GM12873 (cell line): ENCODE measurements at regions not wholly inside any gene's neighbourhood (a gene's known extent, or its start where the extent isn't known, plus 50 kb on each side); places are given as distances from the start of the nearest gene placed in this dataset.

Source experiments
- CTCF ChIP-seq: IDR thresholded peaks from 2 replicates; pipeline ENCODE4 v1.5.1; 2012; ENCODE audit warnings: low read depth, mild to moderate bottlenecking, moderate library complexity, low read length, control low read depth; ENCODE audit not compliant: insufficient read depth; ENCODE audit errors: missing control alignments

DNA sequence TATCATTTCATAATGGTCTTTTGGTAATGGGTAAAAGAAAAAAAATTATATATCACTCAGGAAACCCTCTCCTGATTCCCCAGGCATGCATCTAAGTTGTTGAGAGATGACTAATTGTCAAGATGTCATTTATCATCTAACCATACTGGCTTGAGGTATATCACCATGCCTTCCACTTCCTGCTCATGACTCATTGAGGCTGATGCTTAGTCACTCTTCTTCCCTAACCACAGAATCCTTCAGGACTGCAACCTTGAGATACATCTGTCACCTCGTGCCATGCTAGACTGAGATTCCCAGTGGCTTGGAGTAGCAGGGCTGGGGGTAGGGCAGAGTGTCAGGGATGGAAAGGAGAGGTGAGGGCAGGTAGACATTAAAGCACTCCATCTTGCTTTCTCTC is 782.5 kb upstream of the INTU start:
- TF ChIP-seq CTCF: no peak

DNA sequence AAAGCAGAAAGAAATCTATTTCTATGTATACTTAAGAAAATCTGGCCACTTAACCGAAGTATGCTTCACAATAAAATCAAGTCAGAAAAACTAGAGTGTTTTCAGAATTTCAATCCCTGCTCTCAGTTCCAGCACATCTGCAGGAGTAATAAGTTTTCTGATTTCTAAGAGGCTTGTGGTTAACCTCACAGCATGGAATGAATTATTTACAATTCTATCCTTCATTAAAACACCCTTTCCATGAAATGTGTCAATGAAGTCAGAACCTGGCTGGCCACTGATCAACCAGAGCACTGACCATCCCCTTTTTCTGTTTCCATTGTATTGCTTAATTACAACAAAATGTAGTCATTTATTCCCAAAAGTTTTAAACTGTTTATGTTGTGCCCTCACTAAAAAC is 781.4 kb upstream of the INTU start:
- TF ChIP-seq CTCF: no peak

DNA sequence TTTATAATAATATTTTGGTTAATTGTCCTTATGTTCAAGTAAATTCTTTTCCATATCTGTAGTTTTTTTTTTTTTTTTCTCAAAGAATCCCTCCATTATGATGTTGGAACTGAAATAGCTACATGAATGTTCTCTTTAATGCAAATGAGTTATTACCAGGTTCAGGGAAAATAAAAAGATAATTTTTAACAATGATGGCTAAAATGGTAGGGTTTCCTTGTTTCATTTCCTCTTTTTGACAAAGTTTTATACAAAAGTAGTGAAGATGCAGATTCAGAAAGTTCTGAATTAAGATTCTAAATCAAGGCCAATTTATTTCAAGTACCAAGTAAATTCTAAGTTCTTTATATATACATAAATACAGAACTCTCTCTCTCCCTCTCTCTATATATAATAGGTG is 779.0 kb upstream of the INTU start:
- no peak for TF ChIP-seq CTCF

- TF ChIP-seq CTCF: no peak
These were observed 775.9 kb upstream of the INTU start for GRCh38 chr4:126856906-126857305.

DNA sequence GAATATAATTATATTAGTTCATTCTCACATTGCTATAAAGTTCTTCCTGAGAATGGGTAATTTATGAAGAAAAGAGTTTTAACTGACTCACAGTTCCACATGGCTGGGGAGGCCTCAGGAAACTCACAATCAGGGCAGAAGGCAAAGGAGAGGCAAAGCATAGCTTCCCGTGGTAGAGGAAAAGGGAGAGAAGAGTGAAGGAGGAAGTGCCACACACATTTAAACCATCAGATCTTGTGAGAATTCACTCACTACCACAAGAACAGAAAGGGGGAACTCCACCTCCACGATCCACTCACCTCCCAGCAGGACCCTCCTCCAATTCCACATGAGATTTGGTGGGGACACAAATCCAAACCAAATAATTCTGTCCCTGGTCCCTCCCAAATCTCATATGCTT is 773.4 kb upstream of the INTU start:
- TF ChIP-seq CTCF: no peak

DNA sequence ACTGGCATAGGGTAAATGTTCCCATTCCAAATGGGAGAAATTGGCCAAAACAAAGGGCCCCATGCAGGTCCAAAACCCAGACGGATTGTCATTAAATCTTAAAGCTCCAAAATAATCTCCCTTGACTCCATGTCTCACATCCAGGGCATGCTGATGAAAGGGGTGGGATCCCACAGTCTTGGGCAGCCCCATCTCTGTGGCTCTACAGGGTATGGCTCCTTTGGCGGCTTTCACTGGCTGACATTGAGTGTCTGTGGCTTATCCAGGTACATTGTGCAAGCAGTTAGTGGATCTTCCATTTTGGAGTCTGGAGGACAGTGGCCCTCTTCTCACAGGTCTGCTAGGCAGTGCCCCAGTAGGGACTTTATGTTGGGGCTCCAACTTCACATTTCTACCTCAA is 772.9 kb upstream of the INTU start:
- no peak for TF ChIP-seq CTCF

GRCh38 chr4:126860308-126860707 is 772.4 kb upstream of the INTU start:
- no peak for TF ChIP-seq CTCF

DNA sequence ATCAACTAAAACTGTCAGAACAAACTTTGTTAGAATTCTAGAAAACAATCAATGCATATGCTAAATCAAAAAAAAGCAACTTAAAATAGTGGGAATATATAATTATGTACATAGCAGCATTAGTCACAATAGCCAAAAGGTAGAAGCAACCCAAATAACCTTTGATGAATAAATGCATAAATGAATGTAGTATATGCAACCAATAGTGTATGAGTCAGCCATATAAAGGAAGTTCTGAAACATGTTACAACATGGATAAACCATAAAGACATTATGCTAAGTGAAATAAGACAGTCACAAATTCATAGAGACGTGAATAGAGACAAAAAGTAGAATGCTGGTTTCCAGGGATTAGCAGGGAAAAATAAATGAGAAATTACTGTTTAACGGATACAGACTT is 762.8 kb upstream of the INTU start:
- no peak for TF ChIP-seq CTCF
